Activated CD4-positive, alpha-beta T cell treated with anti-CD3 and anti-CD28 coated beads for 24 hours (primary cell): ENCODE measurements at regions not wholly inside any gene's neighbourhood (a gene's known extent, or its start where the extent isn't known, plus 50 kb on each side); places are given as distances from the start of the nearest gene placed in this dataset.

Source experiments
- DNase-seq, 2 donors: peaks; one replicate each; pipeline ENCODE4 v3.0.0-alpha.2; 2020; ENCODE audit warnings: low read depth in 2 of 2

- DNase-seq = no peak
These were observed 158.5 kb downstream of the HERPUD2 start for GRCh38 chr7:35536396-35536826.

DNA sequence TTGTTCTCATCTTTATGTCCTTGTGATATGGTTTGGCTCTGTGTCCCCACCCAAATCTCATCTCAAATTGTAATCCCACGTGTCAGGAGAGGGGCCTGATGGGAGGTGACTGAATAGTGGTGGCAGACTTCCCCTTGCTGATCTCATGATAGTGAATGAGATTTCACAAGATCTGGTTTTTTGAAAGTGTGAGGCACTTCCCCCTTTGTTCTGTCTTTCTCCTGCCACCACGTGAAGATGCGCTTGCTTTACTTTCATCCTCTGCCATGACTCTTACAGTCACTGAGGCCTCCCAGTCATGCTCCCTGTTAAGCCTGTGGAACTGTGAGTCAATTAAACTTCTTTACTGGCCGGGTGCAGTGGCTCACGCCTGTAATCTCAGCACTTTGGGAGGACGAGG lies 161.0 kb downstream of the HERPUD2 start:
- no peak for DNase-seq

DNA sequence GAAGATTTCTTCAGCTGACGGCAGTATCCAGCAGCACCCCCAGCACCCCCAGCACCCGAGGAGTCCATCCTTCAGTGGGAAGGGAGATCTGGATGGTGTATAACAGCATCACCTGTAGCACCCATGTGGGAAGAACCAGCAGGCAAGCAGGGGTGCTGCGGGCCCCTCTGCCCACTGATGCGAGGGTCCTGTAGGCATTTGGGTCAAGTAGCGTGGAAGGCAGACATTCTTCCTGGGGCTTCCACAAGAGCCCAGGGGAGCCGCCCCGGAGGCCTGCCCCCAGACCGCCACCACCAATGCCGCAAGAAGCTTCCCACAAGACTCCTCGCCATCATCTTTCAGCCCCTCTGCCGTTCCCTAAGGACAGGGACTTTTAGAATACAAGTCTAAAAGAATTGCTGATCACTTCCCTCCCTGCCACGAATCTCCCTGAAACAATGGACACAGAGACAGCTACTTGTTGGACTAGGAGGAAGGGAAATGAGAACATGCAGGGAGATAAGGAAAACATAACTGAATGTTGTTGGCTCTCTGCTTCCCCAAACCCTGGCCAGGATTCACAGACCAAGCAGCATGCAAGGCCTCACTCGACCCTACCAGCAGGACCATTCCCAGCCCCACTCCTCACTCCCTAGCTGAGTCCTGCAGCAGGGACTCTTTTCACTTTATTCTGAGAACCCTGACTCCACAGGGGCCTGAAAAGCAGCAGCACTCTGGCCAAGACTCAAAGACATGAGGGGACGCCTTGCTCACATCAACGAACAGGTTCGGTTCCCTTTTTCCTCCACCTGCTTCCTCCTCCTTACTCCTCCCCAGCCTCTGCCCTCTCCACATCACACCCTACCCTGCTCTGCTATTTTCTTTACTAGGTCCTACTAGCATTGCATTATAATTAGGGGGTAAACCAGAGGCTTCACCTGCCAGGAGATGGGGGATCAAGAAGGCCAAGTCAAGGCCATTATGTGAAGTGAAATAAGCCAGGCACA lies 164.5 kb downstream of the HERPUD2 start:
- DNase-seq = no peak

GRCh38 chr7:35529713-35530112 lies 165.2 kb downstream of the HERPUD2 start:
- DNase-seq = no peak

DNA sequence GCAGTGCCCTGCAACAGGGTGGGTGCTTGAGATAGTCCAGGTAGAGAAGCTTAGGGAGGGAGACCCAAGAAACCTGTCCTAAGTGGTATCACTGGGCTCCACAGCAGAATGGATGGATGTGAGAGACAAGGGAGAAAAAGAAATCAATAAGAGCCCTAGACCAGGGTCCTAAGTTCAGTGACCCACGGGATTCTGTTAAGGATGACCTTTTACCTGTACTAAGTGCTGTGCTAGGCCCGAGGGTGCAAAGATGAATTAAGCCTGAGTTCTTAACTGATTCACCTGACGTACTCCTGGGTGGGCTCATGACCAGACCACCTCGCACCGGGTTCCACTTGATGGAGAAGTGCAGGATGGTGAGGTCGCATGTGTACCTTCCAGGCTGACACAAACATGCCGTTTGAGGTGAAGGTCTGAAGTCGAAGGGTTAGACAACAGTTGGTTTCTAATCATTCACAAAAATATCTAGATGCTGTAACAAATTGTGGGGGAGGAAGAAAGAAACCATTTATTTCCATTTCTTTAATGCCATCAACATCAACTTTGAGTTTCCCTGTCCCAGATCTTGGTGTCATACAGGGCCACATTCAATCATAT lies 166.5 kb downstream of the HERPUD2 start:
- DNase-seq = no peak

GRCh38 chr7:35526645-35527044 lies 168.3 kb downstream of the HERPUD2 start:
- no peak for DNase-seq

GRCh38 chr7:35524112-35524804 lies 170.7 kb downstream of the HERPUD2 start:
- no peak for DNase-seq

DNA sequence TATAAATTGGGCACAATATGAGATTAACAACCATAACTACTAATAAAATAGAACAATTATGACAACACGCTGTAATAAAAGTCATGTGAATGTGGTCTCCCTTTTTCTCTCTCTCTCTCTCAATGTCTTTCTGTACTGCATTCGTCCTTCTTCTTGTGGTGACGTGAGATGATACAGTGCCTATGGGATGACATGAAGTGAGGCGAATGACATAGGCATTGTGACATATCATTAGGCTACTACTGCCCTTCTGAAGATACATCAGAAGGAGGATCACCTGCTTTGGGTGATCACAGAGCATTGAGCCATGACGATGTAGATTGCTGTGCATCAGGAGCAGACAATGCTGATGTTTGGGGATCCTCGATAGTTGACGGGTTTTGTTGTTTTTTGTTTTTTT lies 171.6 kb downstream of the HERPUD2 start:
- no peak for DNase-seq

- DNase-seq = no peak
These were observed 172.2 kb downstream of the HERPUD2 start for GRCh38 chr7:35522697-35523096.

DNA sequence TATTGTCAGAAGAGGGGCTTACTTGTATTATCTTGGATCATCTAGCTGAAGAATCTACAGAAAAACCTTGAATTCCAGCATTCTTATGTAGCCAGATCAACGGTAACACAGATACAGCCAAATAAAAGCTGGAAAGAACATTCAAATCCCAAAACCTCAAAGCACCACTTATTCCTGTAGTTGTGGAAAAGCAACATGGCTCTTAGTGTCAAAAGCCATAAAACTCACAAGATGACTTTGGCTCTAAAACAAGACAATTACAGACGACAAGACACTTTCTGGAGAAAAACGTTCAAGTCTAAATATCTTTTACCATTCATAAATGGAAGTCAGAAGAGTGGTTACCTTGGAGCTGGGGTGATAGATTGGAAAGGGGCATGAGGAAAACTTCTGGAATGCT lies 173.0 kb downstream of the HERPUD2 start:
- DNase-seq = no peak

GRCh38 chr7:35520810-35521625 lies 173.9 kb downstream of the HERPUD2 start:
- no peak for DNase-seq

DNA sequence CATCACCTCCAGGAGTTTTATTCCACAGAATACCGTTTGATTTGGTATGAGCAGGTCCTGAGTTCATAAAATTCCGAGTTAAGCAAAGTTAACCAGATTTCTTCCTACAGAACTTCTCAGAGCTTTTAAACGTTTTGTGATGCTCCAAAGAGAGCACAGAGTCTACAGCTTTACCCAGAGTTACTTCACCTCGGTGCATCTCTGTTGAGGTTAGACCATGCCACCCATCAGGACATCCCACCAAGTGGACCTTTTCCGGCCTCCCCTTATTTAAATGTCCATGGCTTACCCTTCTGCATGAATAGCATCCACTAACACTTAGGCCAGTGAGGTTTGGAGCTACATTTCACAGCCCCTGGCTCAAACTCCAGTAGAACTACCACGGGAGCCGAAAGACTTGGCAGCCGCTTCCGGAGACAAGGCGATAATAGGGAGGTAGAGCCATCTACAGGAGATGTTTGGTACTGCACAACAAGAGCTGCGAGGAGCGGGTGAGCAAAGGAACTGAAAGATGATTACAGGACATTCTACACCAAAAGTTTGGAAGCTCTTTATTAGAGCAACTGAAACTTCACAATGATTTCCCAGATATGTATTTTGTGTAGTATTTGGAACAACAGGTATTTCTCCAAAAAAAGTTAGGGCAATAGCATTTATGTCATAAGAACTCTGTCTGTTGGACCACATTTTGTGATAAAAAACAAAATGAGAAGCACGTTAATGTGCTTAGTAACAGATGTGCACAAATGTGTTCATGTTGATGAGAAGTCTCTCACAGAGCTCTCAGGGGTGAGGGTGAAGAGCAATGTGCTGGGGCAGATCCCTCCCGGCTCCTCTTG lies 174.7 kb downstream of the HERPUD2 start:
- DNase-seq = peak in 1 of 2 donors; percentile 23

- no peak for DNase-seq
These were observed 176.2 kb downstream of the HERPUD2 start for GRCh38 chr7:35518767-35519166.

DNA sequence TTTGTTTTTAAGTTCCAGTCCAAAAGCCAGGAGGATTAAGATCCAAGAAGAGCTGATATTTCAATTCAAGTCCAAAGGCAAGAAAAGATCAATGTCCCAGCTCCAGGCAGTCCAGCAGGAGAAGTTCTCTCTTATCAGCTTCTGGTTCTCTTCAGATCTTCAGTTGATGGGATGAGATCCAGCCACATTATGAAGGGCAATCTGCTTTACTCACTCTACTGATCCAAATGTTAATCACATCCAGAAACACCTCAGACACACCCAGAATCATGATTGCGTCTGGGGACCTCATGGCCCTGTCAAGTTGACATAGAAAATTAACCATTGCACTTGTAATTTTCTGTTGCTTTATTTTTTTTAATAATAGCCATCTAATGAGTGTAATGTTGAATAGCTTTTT lies 178.4 kb downstream of the HERPUD2 start:
- DNase-seq = no peak

- no peak for DNase-seq
These were observed 181.1 kb downstream of the HERPUD2 start for GRCh38 chr7:35513828-35514227.

- no peak for DNase-seq
These were observed 181.7 kb downstream of the HERPUD2 start for GRCh38 chr7:35513195-35513594.

GRCh38 chr7:35512716-35513115 lies 182.2 kb downstream of the HERPUD2 start:
- DNase-seq = no peak

DNA sequence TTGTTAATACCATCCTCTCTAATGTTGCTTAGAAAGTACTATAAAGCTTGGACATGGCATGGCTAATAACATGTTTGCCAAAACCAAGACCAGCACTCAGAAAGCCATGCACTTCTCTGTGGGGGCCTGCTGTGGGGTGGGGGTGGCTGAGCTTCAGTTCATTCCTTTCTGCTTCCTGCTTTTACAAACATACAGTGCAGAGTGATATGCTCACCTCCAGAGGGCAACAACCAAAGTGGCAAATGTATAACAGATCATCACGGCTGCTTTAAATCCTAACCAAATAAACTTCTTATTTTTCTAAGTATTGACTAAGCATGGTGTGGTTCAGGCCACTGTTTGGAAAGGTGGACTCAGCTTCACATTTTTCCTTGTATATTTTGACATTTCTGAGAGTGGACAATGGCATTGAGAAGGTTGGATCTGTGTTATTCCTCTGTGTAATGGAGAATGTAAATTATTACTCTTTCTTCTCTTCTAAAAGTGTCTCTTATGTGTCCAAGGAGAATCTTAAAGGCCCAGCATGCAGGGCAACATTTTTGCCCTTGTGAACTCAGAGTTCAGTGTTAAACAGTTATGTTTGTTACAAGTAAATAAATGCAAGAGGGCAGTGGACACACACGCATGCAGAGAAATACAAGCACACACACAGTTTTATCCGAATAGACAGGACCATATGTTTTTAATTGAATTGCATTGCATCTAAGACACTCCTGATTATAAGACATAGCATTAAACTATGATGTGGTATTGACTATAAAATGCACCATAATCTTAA lies 186.1 kb downstream of the HERPUD2 start:
- DNase-seq = no peak

DNA sequence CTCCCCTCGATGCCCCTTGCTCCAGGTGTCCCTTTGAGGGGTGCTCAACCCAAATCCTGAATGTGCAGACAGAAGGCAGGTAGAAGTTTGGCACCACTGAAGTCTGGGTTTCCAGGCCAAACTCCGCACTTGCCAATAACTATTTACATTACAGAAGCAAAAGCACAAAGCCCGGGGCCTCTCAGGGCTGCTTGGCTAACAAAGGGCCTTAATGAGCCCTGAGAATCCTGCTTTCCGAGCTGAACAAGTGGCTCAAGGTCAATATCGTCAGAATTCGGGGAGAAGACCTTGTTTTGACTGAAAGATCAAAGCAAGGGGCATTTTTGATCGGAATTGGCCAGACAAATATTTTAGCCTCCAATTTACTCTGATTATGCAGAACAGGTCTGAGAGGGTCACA lies 189.9 kb downstream of the HERPUD2 start:
- DNase-seq = no peak

- no peak for DNase-seq
These were observed 190.6 kb downstream of the HERPUD2 start for GRCh38 chr7:35504365-35504764.
